ENCODE measurements at regions not wholly inside any gene's neighbourhood (a gene's known extent, or its start where the extent isn't known, plus 50 kb on each side); places are given as distances from the start of the nearest gene placed in this dataset.

GRCh38 chr16:63690961-63691360 is 1430.9 kb downstream of the CDH11 start:
- 72% methylated on average over 7 of the region's 7 CpGs for WGBS
- ATAC-seq = no peak

GRCh38 chr16:63690267-63690666 is 1431.6 kb downstream of the CDH11 start:
- intact Hi-C loops (cut with DNase I) = no loop called here
- ATAC-seq (no peak), DNase-seq (no peak)
- Histone ChIP-seq H3K4me3 (ENCODE audit: low read length) (no peak overlapping the region), H3K4me1 (ENCODE audit: control insufficient read depth, insufficient read depth, low read length) (no peaks in the 10 kb centered on the region), H3K9me3 (ENCODE audit: control insufficient read depth, low read length) (no peaks in the 10 kb centered on the region), H3K27me3 (ENCODE audit: control insufficient read depth, insufficient read depth) (no peaks in the 10 kb centered on the region), H3K27ac (ENCODE audit: low read length) (no peak overlapping the region)
- WGBS = 75% methylated on average over 7 of the region's 7 CpGs

More at GRCh38 chr16:63690961-63691360, 1430.9 kb downstream of the CDH11 start:
- Histone ChIP-seq H3K27ac (ENCODE audit: low read length) (no peak overlapping the region), H3K27me3 (ENCODE audit: control insufficient read depth, insufficient read depth) (no peaks in the 10 kb centered on the region), H3K4me3 (ENCODE audit: low read length) (no peak overlapping the region), H3K4me1 (ENCODE audit: control insufficient read depth, insufficient read depth, low read length) (no peaks in the 10 kb centered on the region), H3K9me3 (ENCODE audit: control insufficient read depth, low read length) (no peaks in the 10 kb centered on the region)
- no peak for DNase-seq
- intact Hi-C loops (cut with DNase I) = no loop called here

DNA sequence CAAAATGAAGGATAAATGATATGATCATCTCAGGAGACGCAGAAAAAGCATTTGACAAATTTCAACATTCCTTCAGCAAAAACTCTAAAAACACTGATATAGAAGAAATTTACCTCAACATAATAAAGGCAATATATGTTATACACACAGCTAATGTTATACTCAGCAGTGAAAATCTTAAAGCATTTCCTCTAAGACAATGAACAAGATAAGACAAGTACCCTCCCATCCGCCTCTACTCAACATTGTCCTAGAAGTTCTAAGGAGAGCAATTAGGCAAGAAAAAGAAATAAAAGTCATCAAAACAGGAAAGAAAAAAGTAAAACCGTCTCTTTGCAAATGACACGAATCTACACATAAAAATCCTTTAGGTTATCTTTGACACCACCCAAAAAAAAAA is 1432.8 kb downstream of the CDH11 start:
- DNase-seq (no peak), ATAC-seq (no peak)
- intact Hi-C loops (cut with DNase I) = no loop called here
- WGBS = 71% methylated on average over 4 of the region's 4 CpGs
- Histone ChIP-seq H3K27ac (ENCODE audit: low read length) (no peak overlapping the region), H3K27me3 (ENCODE audit: control insufficient read depth, insufficient read depth) (no peaks in the 10 kb centered on the region), H3K4me1 (ENCODE audit: control insufficient read depth, insufficient read depth, low read length) (no peaks in the 10 kb centered on the region), H3K4me3 (ENCODE audit: low read length) (no peak overlapping the region), H3K9me3 (ENCODE audit: control insufficient read depth, low read length) (no peaks in the 10 kb centered on the region)

DNA sequence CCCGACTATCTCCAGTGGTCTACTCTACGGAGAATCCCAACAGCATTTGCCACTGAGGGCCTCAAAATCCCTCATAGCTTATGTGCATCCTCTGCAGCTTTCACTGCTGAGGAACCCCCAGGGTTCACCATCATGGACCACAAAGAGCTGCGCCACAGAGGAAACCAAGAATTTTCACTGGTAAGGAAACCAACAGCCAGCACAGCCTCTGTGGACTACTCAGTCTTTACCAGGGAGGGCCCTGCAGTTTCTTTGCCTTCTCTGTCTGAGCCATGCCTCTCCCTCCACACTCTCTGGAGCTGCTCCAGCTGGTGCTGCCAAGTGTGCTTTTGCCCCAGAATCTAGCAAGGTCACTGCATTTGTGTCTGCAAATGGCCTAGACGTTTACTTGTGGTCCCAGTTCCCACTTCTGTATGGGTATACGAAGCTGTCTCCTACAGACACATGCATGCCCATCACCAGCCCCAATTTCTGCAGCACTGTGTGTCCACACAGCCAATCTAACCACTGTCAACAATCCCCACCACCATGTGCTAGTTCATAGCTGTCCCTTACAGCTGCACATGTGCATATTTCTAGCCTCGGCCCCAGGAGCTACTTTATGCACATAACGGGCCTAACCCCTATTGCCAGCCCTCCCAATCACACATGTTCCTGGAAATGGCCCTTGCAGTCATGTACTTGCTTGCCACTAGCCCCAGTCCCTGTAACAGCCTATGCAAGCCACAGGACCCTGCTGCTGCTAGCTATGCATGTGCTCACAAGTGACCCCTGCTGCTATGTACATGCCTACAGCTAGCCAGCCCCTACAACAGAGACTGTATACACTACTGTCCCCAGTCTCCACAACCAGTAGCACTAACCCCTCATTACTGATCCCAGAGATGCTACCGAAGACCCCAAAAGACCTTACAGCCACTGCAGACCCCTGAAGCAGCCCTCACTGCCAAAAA is 1437.4 kb downstream of the CDH11 start:
- no peak for ATAC-seq
- Histone ChIP-seq H3K9me3 (ENCODE audit: control insufficient read depth, low read length) (no peaks in the 10 kb centered on the region), H3K27ac (ENCODE audit: low read length) (no peak overlapping the region), H3K4me3 (ENCODE audit: low read length) (no peak overlapping the region), H3K27me3 (ENCODE audit: control insufficient read depth, insufficient read depth) (no peaks in the 10 kb centered on the region), H3K4me1 (ENCODE audit: control insufficient read depth, insufficient read depth, low read length) (no peaks in the 10 kb centered on the region)
- no peak for DNase-seq
- intact Hi-C loops (cut with DNase I) = no loop called here
- 74% methylated on average over 8 of the region's 8 CpGs for WGBS

DNA sequence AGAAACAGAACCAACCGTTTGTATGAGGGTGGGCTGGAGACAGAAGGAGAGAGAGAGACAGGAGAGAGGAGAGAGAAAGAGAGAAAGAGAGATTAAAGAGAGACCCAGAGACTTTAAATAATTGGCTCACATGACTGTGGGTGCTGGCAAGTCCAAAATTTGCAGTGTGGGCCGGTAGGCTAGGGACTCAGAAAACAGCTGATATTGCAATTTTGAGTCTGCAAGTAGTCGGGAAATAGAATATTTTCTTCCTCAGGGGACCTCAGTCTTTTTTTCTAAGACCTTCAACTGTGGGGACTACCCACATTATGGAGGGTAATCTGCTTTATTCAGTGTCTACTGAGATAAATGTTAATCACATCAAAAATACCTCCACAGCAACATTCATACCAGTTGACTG is 1439.0 kb downstream of the CDH11 start:
- 54% methylated on average over 3 of the region's 3 CpGs for WGBS
- DNase-seq = no peak
- H3K27me3 ChIP-seq (ENCODE audit: control insufficient read depth, insufficient read depth) = no peaks in the 10 kb centered on the region
- intact Hi-C loops (cut with DNase I) = no loop called here
- no peak for ATAC-seq
- H3K9me3 ChIP-seq (ENCODE audit: control insufficient read depth, low read length) = no peaks in the 10 kb centered on the region
- no peaks in the 10 kb centered on the region for H3K4me1 ChIP-seq (ENCODE audit: control insufficient read depth, insufficient read depth, low read length)
- H3K4me3 ChIP-seq (ENCODE audit: low read length) = no peak overlapping the region
- no peak overlapping the region for H3K27ac ChIP-seq (ENCODE audit: low read length)

DNA sequence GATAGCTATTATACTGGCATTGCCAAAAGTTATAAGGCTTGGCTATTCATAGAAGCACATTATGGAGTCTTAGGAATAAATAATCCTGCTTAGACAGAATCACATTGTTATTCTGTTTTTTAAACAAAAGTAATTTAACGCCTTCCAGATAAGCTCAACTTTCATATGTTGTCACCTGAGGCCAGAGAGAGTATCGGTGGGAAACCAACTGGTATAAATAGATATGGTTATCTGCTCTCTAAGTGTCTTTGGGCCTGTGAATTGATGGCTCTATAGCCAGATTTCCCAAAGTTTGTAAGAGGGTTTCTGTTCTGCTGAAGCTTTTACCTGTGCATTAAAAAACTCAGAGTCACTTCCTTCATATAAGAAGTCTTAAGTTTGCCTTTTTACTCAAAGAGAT is 1449.4 kb downstream of the CDH11 start:
- intact Hi-C loops (cut with DNase I) = no loop called here
- 37% methylated on average over 2 of the region's 2 CpGs for WGBS
- Histone ChIP-seq H3K27me3 (ENCODE audit: control insufficient read depth, insufficient read depth) (no peaks in the 10 kb centered on the region), H3K27ac (ENCODE audit: low read length) (no peak overlapping the region), H3K9me3 (ENCODE audit: control insufficient read depth, low read length) (no peaks in the 10 kb centered on the region), H3K4me1 (ENCODE audit: control insufficient read depth, insufficient read depth, low read length) (no peaks in the 10 kb centered on the region), H3K4me3 (ENCODE audit: low read length) (no peak overlapping the region)
- no peak for ATAC-seq
- DNase-seq = no peak

GRCh38 chr16:63663155-63663554 is 1458.7 kb downstream of the CDH11 start:
- WGBS = 80% methylated on average over 1 of the region's 1 CpG
- Histone ChIP-seq H3K27ac (ENCODE audit: low read length) (no peak overlapping the region), H3K9me3 (ENCODE audit: control insufficient read depth, low read length) (no peaks in the 10 kb centered on the region), H3K4me1 (ENCODE audit: control insufficient read depth, insufficient read depth, low read length) (no peaks in the 10 kb centered on the region), H3K27me3 (ENCODE audit: control insufficient read depth, insufficient read depth) (no peaks in the 10 kb centered on the region), H3K4me3 (ENCODE audit: low read length) (no peak overlapping the region)
- intact Hi-C loops (cut with DNase I) = no loop called here
- DNase-seq = no peak
- ATAC-seq = no peak

- ATAC-seq = no peak
- 84% methylated on average over 4 of the region's 4 CpGs for WGBS
- intact Hi-C loops (cut with DNase I) = no loop called here
Measured at GRCh38 chr16:63655846-63656245, 1466.0 kb downstream of the CDH11 start.

GRCh38 chr16:63653044-63653839 is 1468.6 kb downstream of the CDH11 start:
- intact Hi-C loops (cut with DNase I) = no loop called here
- Histone ChIP-seq H3K27ac (ENCODE audit: low read length) (no peak overlapping the region), H3K27me3 (ENCODE audit: control insufficient read depth, insufficient read depth) (no peaks in the 10 kb centered on the region), H3K9me3 (ENCODE audit: control insufficient read depth, low read length) (no peaks in the 10 kb centered on the region), H3K4me3 (ENCODE audit: low read length) (no peak overlapping the region), H3K4me1 (ENCODE audit: control insufficient read depth, insufficient read depth, low read length) (no peaks in the 10 kb centered on the region)
- DNase-seq (no peak), ATAC-seq (no peak)
- WGBS = 72% methylated on average over 6 of the region's 6 CpGs

More at GRCh38 chr16:63655846-63656245, 1466.0 kb downstream of the CDH11 start:
- DNase-seq = no peak
- Histone ChIP-seq H3K4me1 (ENCODE audit: control insufficient read depth, insufficient read depth, low read length) (no peaks in the 10 kb centered on the region), H3K4me3 (ENCODE audit: low read length) (no peak overlapping the region), H3K27me3 (ENCODE audit: control insufficient read depth, insufficient read depth) (no peaks in the 10 kb centered on the region), H3K27ac (ENCODE audit: low read length) (no peak overlapping the region), H3K9me3 (ENCODE audit: control insufficient read depth, low read length) (no peaks in the 10 kb centered on the region)

- intact Hi-C loops (cut with DNase I) = no loop called here
- no peak for ATAC-seq
- H3K27me3 ChIP-seq (ENCODE audit: control insufficient read depth, insufficient read depth) = no peaks in the 10 kb centered on the region
Measured at GRCh38 chr16:63652091-63652490, 1469.8 kb downstream of the CDH11 start.

DNA sequence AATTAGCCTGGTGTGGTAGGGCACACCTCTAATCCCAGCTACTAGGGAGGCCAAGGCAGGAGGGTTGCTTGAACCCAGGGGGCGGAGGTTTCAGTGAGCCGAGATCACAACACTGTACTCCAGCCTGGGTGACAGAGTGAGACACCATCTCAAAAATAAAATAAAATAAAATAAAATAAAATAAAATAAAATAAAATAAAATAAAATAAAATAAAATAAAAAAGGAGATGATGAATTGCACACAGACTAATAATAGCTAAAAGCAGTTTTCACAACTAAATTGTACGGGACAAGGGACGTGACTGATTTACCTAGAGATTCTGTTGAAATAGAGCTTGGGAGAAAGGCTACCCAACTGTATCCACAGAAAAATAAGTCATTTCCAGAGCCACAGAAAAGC is 1471.3 kb downstream of the CDH11 start:
- DNase-seq = no peak
- H3K27ac ChIP-seq (ENCODE audit: low read length) = no peak overlapping the region
- 85% methylated on average over 4 of the region's 4 CpGs for WGBS
- H3K9me3 ChIP-seq (ENCODE audit: control insufficient read depth, low read length) = no peaks in the 10 kb centered on the region
- H3K4me1 ChIP-seq (ENCODE audit: control insufficient read depth, insufficient read depth, low read length) = no peaks in the 10 kb centered on the region
- no peak for ATAC-seq
- intact Hi-C loops (cut with DNase I) = no loop called here
- no peaks in the 10 kb centered on the region for H3K27me3 ChIP-seq (ENCODE audit: control insufficient read depth, insufficient read depth)
- H3K4me3 ChIP-seq (ENCODE audit: low read length) = no peak overlapping the region

More at GRCh38 chr16:63652091-63652490, 1469.8 kb downstream of the CDH11 start:
- 72% methylated on average over 1 of the region's 1 CpG for WGBS
- Histone ChIP-seq H3K4me3 (ENCODE audit: low read length) (no peak overlapping the region), H3K4me1 (ENCODE audit: control insufficient read depth, insufficient read depth, low read length) (no peaks in the 10 kb centered on the region), H3K9me3 (ENCODE audit: control insufficient read depth, low read length) (no peaks in the 10 kb centered on the region), H3K27ac (ENCODE audit: low read length) (no peak overlapping the region)
- DNase-seq = no peak

Measured in right cardiac atrium (tissue), 5 donors.